Astrocyte (in vitro differentiated cells and primary cell): ENCODE measurements at regions not wholly inside any gene's neighbourhood (a gene's known extent, or its start where the extent isn't known, plus 50 kb on each side); places are given as distances from the start of the nearest gene placed in this dataset.

ENCODE experiments used
- DNase-seq: peaks from one replicate; pipeline ENCODE4 v3.0.0-alpha.2; 2010; ENCODE audit warnings: low read depth
- FAIRE-seq: peaks from 2 replicates; lab custom pipeline; 2011; peaks lifted over from hg19 to GRCh38; lab: Jason Lieb, UNC
- H2AFZ ChIP-seq: 2 replicates; pipeline ENCODE4 v1.6.0; 2012; ENCODE audit warnings: low read depth, low read length, inconsistent platforms
- H3K27ac ChIP-seq: 2 replicates; pipeline ENCODE4 v1.5.1; 2011; ENCODE audit warnings: low read depth, low read length, inconsistent platforms
- H3K27me3 ChIP-seq: 2 replicates; pipeline ENCODE4 v1.6.0; 2011; ENCODE audit warnings: low read length, inconsistent platforms; ENCODE audit not compliant: insufficient read depth
- H3K36me3 ChIP-seq: 2 replicates; pipeline ENCODE4 v1.5.1; 2011; ENCODE audit warnings: low read length, inconsistent platforms; ENCODE audit not compliant: insufficient read depth
- H3K4me1 ChIP-seq: 2 replicates; pipeline ENCODE4 v1.5.1; 2011; ENCODE audit warnings: low read length, inconsistent platforms; ENCODE audit not compliant: insufficient read depth
- H3K4me2 ChIP-seq: 2 replicates; pipeline ENCODE4 v1.6.0; 2012; ENCODE audit warnings: low read length, inconsistent platforms
- H3K4me3 ChIP-seq: 2 replicates; pipeline ENCODE4 v1.5.1; 2011; ENCODE audit warnings: low read depth, mild to moderate bottlenecking, low read length, inconsistent platforms; ENCODE audit not compliant: insufficient read depth
- H3K79me2 ChIP-seq: 2 replicates; pipeline ENCODE4 v1.6.0; 2012; ENCODE audit warnings: mild to moderate bottlenecking, low read length, inconsistent platforms; ENCODE audit not compliant: insufficient read depth
- H3K9ac ChIP-seq: 2 replicates; pipeline ENCODE4 v1.6.0; 2012; ENCODE audit warnings: mild to moderate bottlenecking, low read length, inconsistent platforms
- H3K9me3 ChIP-seq: 2 replicates; pipeline ENCODE4 v1.5.1; 2012; ENCODE audit warnings: low read depth, mild to moderate bottlenecking, low read length, inconsistent platforms; ENCODE audit not compliant: insufficient read depth
- H4K20me1 ChIP-seq: 2 replicates; pipeline ENCODE4 v1.6.0; 2012; ENCODE audit warnings: low read length, inconsistent platforms; ENCODE audit not compliant: insufficient read depth
- H3K27ac Mint-ChIP-seq: one replicate; pipeline ENCODE4 v1.8.0; 2021; ENCODE audit warnings: mild to moderate bottlenecking, mixed read lengths; ENCODE audit not compliant: unreplicated experiment
- H3K27me3 Mint-ChIP-seq: one replicate; pipeline ENCODE4 v1.8.0; 2021; ENCODE audit warnings: low read depth, mixed read lengths; ENCODE audit not compliant: unreplicated experiment
- H3K36me3 Mint-ChIP-seq: one replicate; pipeline ENCODE4 v1.8.0; 2021; ENCODE audit warnings: low read depth, mixed read lengths; ENCODE audit not compliant: unreplicated experiment
- H3K4me1 Mint-ChIP-seq: one replicate; pipeline ENCODE4 v1.8.0; 2021; ENCODE audit warnings: low read depth, mixed read lengths; ENCODE audit not compliant: unreplicated experiment
- H3K4me3 Mint-ChIP-seq: one replicate; pipeline ENCODE4 v1.8.0; 2021; ENCODE audit warnings: mild to moderate bottlenecking, moderate library complexity, mixed read lengths; ENCODE audit not compliant: unreplicated experiment
- H3K9me3 Mint-ChIP-seq: one replicate; pipeline ENCODE4 v1.8.0; 2021; ENCODE audit warnings: mild to moderate bottlenecking, mixed read lengths; ENCODE audit not compliant: unreplicated experiment
- CTCF ChIP-seq: IDR thresholded peaks from 2 replicates; pipeline ENCODE4 v1.5.1; 2011; ENCODE audit warnings: low read depth, mild to moderate bottlenecking, inconsistent platforms, low read length, moderate library complexity; ENCODE audit not compliant: insufficient read depth
- EZH2 ChIP-seq: IDR thresholded peaks from 2 replicates; pipeline ENCODE4 v1.6.1; 2012; ENCODE audit warnings: mild to moderate bottlenecking, low read length, inconsistent platforms; ENCODE audit not compliant: insufficient read depth

DNA sequence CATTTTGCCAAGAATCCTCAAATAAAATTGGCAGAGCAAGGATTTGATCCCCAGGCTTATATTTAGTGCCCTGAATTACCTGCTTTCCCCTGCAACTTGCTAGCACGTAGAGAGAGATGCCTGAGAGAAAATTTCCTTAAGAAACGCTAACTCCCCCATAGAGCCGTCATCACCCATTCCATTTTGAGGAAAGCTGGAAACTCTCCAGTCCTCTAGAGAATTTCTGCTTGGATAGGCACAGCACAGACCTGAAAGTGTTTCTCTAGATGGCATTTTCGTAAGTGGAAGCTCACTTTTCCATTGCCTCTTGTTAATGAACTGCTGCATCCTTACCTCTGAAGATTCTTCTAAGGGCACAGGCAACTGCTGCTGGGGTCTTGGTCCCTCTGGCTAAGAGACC, 277.8 kb upstream of the SIX2 start:
- Histone ChIP-seq H3K9me3 (no peaks in the 10 kb centered on the region), H3K79me2 (no peaks in the 10 kb centered on the region), H3K4me3 (no peak overlapping the region), H2AFZ (no peak overlapping the region), H3K27ac (no peak overlapping the region), H3K4me1 (peaks cover 11% of the 10 kb centered on the region), H3K4me2 (no peak overlapping the region), H3K27me3 (no peaks in the 10 kb centered on the region), H3K9ac (no peak overlapping the region), H4K20me1 (no peaks in the 10 kb centered on the region), H3K36me3 (no peaks in the 10 kb centered on the region)
- H3K27me3 Mint-ChIP-seq: peaks cover 16% of the 10 kb centered on the region
- no peak overlapping the region for H3K4me3 Mint-ChIP-seq
- TF ChIP-seq EZH2: no peak
- TF ChIP-seq CTCF: no peak
- H3K9me3 Mint-ChIP-seq: peaks cover 2% of the 10 kb centered on the region
- peaks cover 12% of the 10 kb centered on the region for H3K4me1 Mint-ChIP-seq
- H3K36me3 Mint-ChIP-seq: no peaks in the 10 kb centered on the region
- FAIRE-seq (no peak), DNase-seq (no peak)
- no peak overlapping the region for H3K27ac Mint-ChIP-seq

GRCh38 chr2:45285771-45286390, 276.6 kb upstream of the SIX2 start:
- H3K9ac ChIP-seq: no peak overlapping the region
- no peaks in the 10 kb centered on the region for H3K36me3 Mint-ChIP-seq
- H3K4me3 Mint-ChIP-seq: no peak overlapping the region
- FAIRE-seq: no peak
- TF ChIP-seq EZH2: no peak
- TF ChIP-seq CTCF: no peak
- no peak overlapping the region for H3K27ac ChIP-seq
- DNase-seq: no peak
- H3K36me3 ChIP-seq: no peaks in the 10 kb centered on the region
- no peak overlapping the region for H3K4me3 ChIP-seq
- H3K27ac Mint-ChIP-seq: no peak overlapping the region
- H3K9me3 ChIP-seq: no peaks in the 10 kb centered on the region
- H2AFZ ChIP-seq: no peak overlapping the region
- H4K20me1 ChIP-seq: no peaks in the 10 kb centered on the region
- H3K4me1 Mint-ChIP-seq: peaks cover 12% of the 10 kb centered on the region
- no peak overlapping the region for H3K4me2 ChIP-seq
- H3K4me1 ChIP-seq: peaks cover 11% of the 10 kb centered on the region
- no peaks in the 10 kb centered on the region for H3K27me3 ChIP-seq
- peaks cover 2% of the 10 kb centered on the region for H3K9me3 Mint-ChIP-seq
- no peaks in the 10 kb centered on the region for H3K79me2 ChIP-seq
- peaks cover 16% of the 10 kb centered on the region for H3K27me3 Mint-ChIP-seq

DNA sequence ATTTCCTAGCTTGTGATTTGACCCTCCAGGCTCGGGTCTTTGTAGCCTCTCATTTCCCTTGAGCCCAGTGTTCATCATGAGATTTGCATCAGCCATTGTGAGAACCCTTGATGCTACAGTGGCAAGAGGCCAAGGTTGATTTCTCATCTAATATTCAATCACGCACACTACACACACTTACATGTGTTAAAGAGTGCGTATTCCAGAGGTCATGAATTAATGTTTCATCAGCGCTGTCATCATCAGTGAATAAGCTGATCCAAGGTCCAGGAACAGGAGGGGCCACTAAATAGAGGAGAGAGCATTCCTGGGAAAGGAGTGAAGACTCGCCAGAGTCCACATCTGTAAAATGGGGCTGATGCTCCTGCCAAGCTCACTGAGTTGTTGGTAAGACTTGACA, 276.1 kb upstream of the SIX2 start:
- Histone ChIP-seq H3K36me3 (no peaks in the 10 kb centered on the region), H3K9ac (no peak overlapping the region), H3K27ac (no peak overlapping the region), H3K9me3 (no peaks in the 10 kb centered on the region), H3K4me3 (no peak overlapping the region), H2AFZ (no peak overlapping the region), H3K4me1 (peaks cover 11% of the 10 kb centered on the region), H4K20me1 (no peaks in the 10 kb centered on the region), H3K27me3 (no peaks in the 10 kb centered on the region), H3K79me2 (no peaks in the 10 kb centered on the region), H3K4me2 (no peak overlapping the region)
- peaks cover 15% of the 10 kb centered on the region for H3K27me3 Mint-ChIP-seq
- no peak for TF ChIP-seq CTCF
- TF ChIP-seq EZH2: no peak
- no peaks in the 10 kb centered on the region for H3K36me3 Mint-ChIP-seq
- peaks cover 2% of the 10 kb centered on the region for H3K9me3 Mint-ChIP-seq
- H3K4me3 Mint-ChIP-seq: no peak overlapping the region
- no peak overlapping the region for H3K27ac Mint-ChIP-seq
- peaks cover 12% of the 10 kb centered on the region for H3K4me1 Mint-ChIP-seq
- no peak for DNase-seq
- no peak for FAIRE-seq
